ENCODE measurements at regions not wholly inside any gene's neighbourhood (a gene's known extent, or its start where the extent isn't known, plus 50 kb on each side); places are given as distances from the start of the nearest gene placed in this dataset.

- TF ChIP-seq REST (IDR thresholded peaks at IDR 0.05; ENCODE audit: insufficient read depth in 1 of 2, low read depth in 2 of 2, low read length in 1 of 2), result no peak
- no peak for TF ChIP-seq TCF7L2 (IDR thresholded peaks at IDR 0.05; ENCODE audit: low read depth, low read length)
- no peak for TF ChIP-seq SIN3A (IDR thresholded peaks at IDR 0.05; ENCODE audit: borderline replicate concordance, insufficient read depth, low read depth, low read length)
- no peak for TF ChIP-seq POLR2AphosphoS5 (IDR thresholded peaks at IDR 0.05; ENCODE audit: low read depth, low read length)
- no peak for TF ChIP-seq CTCF (IDR thresholded peaks at IDR 0.05)
- Histone ChIP-seq H3K4me3 (ENCODE audit: low read depth in 2 of 2, low read length in 2 of 2) (no peak overlapping the region), H3K36me3 (ENCODE audit: control insufficient read depth, insufficient read depth, low read length) (no peaks in the 10 kb centered on the region), H3K27me3 (ENCODE audit: control insufficient read depth, insufficient read depth, low read length) (no peaks in the 10 kb centered on the region), H3K27ac (ENCODE audit: low read length) (no peak overlapping the region), H3K4me1 (ENCODE audit: control insufficient read depth, insufficient read depth, low read length) (no peaks in the 10 kb centered on the region), H3K9me3 (ENCODE audit: control insufficient read depth, insufficient read depth, low read depth, low read length) (no peaks in the 10 kb centered on the region)
- in situ Hi-C loops (cut with HindIII; ENCODE audit: low pct_unique_long_range_greater_than_20kb, low sequenced_read_pairs) (no loop called here), intact Hi-C loops (cut with micrococcal nuclease; ENCODE audit: unreplicated experiment) (no loop called here)
- POLR2A ChIA-PET, result no interaction called here
- BruUV-seq (replicated peaks), result no TSS peak
- ATAC-seq (no peak), DNase-seq (ENCODE audit: low read depth, low spot score) (no peak)
- CTCF ChIA-PET, result no interaction called here
Measured at GRCh38 chr14:43914041-43914693, 592.9 kb downstream of the FSCB start.

GRCh38 chr14:43903209-43903608 is 603.9 kb downstream of the FSCB start:
- ChIA-PET POLR2A (no interaction called here), CTCF (no interaction called here)
- Histone ChIP-seq H3K27ac (ENCODE audit: low read length) (no peak overlapping the region), H3K4me1 (ENCODE audit: control insufficient read depth, insufficient read depth, low read length) (no peaks in the 10 kb centered on the region; the same call in 1 of the 2 replicates), H3K27me3 (ENCODE audit: control insufficient read depth, insufficient read depth, low read length) (no peaks in the 10 kb centered on the region), H3K36me3 (ENCODE audit: control insufficient read depth, insufficient read depth, low read length) (no peaks in the 10 kb centered on the region), H3K9me3 (ENCODE audit: control insufficient read depth, insufficient read depth, low read depth, low read length) (no peaks in the 10 kb centered on the region), H3K4me3 (ENCODE audit: low read depth in 2 of 2, low read length in 2 of 2) (no peak overlapping the region)
- TF ChIP-seq SIN3A (IDR thresholded peaks at IDR 0.05; ENCODE audit: borderline replicate concordance, insufficient read depth, low read depth, low read length) (no peak), POLR2AphosphoS5 (IDR thresholded peaks at IDR 0.05; ENCODE audit: low read depth, low read length) (no peak), CTCF (IDR thresholded peaks at IDR 0.05) (no peak), REST (IDR thresholded peaks at IDR 0.05; ENCODE audit: insufficient read depth in 1 of 2, low read depth in 2 of 2, low read length in 1 of 2) (no peak), TCF7L2 (IDR thresholded peaks at IDR 0.05; ENCODE audit: low read depth, low read length) (no peak)
- intact Hi-C loops (cut with micrococcal nuclease; ENCODE audit: unreplicated experiment) (no loop called here), in situ Hi-C loops (cut with HindIII; ENCODE audit: low pct_unique_long_range_greater_than_20kb, low sequenced_read_pairs) (no loop called here)
- BruUV-seq (replicated peaks), result no TSS peak
- ATAC-seq (no peak), DNase-seq (ENCODE audit: low read depth, low spot score) (no peak)

Data from Panc1 (cell line).